ENCODE measurements at regions not wholly inside any gene's neighbourhood (a gene's known extent, or its start where the extent isn't known, plus 50 kb on each side); places are given as distances from the start of the nearest gene placed in this dataset.

GRCh38 chr2:76083248-76083647 is 372.5 kb upstream of the GCFC2 start:
- TF ChIP-seq CTCF (IDR thresholded peaks at IDR 0.05; ENCODE audit: low read depth, low read length) = no peak
- no peak overlapping the region for H3K4me3 ChIP-seq (ENCODE audit: low read depth, low read length)

- TF ChIP-seq CTCF (IDR thresholded peaks at IDR 0.05; ENCODE audit: low read depth, low read length) = no peak
- no peak overlapping the region for H3K4me3 ChIP-seq (ENCODE audit: low read depth, low read length)
These were observed 371.8 kb upstream of the GCFC2 start for GRCh38 chr2:76082509-76082908.

DNA sequence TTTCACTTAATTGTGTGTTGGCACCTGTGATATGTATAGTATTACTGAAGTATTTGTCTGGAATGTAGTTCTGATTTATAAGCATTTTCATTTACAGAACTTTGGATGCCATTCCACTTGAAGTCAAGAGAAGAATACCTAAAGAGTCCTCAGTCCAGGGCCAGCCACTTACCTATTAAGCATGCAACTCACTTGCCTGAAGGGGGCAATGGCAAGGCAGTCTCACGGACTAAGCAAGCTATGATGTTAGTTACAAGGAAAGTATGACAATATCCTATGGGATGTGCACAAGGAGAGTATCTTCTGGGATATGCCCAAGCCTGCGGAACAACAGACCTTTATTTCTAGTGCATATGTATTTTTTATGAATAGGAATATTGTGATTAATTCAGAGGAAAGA is 369.4 kb upstream of the GCFC2 start:
- H3K4me3 ChIP-seq (ENCODE audit: low read depth, low read length) = no peak overlapping the region
- TF ChIP-seq CTCF (IDR thresholded peaks at IDR 0.05; ENCODE audit: low read depth, low read length) = no peak

DNA sequence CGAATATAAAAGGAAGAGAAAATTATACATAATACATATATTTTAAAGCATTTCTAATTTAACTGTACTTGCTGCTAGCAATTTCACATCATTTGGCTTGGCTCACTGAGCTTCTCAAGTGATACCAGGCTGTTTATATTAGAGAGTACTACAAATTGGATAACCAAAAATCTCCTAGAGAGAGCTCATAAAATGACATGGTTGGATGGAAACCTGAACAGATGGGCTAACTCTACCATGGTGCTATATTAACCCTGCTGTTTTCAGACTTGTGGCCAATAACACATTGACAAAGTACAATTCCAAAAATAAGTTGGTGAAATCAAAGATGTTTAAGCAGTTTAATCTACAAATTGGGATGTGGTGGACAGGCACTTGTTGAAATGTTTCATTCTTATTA is 364.4 kb upstream of the GCFC2 start:
- no peak overlapping the region for H3K4me3 ChIP-seq (ENCODE audit: low read depth, low read length)
- no peak for TF ChIP-seq CTCF (IDR thresholded peaks at IDR 0.05; ENCODE audit: low read depth, low read length)

DNA sequence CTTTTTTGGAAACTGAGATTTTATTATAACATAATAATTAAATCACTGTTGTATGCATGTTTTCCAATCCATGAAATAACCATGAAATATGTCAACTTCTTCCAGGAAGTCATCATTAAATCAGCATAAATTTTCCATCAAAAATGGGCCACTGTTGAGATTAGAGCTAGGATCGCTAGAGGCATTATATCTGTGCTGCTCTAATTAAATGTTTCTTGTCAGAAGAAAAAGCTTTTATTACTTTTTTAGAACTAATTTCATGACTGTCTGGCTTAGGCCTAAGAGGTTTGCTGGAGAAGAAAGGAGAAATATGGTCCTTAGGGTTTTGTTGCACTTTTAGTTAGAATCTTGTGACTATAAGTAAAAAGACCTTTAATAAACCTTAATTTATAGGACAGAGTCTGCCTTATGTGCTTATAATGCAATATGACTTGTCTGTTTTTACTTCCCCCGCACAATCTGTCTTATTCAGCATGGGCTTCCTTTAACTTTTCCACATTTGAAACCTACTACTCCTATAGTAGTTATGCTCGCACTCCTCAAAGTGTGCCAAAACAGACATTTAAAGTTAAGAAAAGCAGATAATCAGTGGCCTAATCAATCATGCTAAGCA is 363.4 kb upstream of the GCFC2 start:
- no peak overlapping the region for H3K4me3 ChIP-seq (ENCODE audit: low read depth, low read length)
- TF ChIP-seq CTCF (IDR thresholded peaks at IDR 0.05; ENCODE audit: low read depth, low read length) = no peak

- no peak overlapping the region for H3K4me3 ChIP-seq (ENCODE audit: low read depth, low read length)
- no peak for TF ChIP-seq CTCF (IDR thresholded peaks at IDR 0.05; ENCODE audit: low read depth, low read length)
These were observed 339.5 kb upstream of the GCFC2 start for GRCh38 chr2:76050196-76050595.

DNA sequence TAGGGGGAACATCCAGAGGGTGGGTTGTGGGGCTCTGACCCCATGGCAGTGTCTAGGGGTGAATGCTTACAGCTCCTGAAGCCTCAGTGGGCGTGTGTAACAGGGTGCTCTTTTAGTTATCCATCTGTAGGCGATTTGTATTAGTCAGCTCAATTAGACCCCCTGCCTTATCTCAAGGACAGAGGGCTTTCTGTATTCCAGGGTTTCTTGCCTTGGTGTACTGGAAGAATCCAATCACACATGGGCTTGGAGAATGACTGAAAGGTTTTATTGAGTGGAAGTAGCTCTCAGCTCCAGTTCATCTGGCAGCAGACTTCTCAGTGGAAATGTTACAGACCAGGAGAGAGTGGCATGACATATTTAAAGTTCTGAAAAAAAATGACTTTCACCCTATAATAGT is 334.0 kb upstream of the GCFC2 start:
- H3K4me3 ChIP-seq (ENCODE audit: low read depth, low read length) = no peak overlapping the region
- TF ChIP-seq CTCF (IDR thresholded peaks at IDR 0.05; ENCODE audit: low read depth, low read length) = no peak

All from WI38 (cell line).